GM19193 (cell line): ENCODE measurements at regions not wholly inside any gene's neighbourhood (a gene's known extent, or its start where the extent isn't known, plus 50 kb on each side); places are given as distances from the start of the nearest gene placed in this dataset.
A peak's percentile ranks its signal among the peaks of the same experiment; 100 is the strongest.

Experiments used
- POLR2A ChIP-seq: IDR thresholded peaks from 4 replicates; pipeline ENCODE4 v1.6.1; 2011; ENCODE audit not compliant: insufficient read depth, insufficient read length; ENCODE audit errors: extremely low read depth

GRCh38 chr15:31463521-31464102 is 137.0 kb downstream of the KLF13 start:
- no peak for TF ChIP-seq POLR2A

GRCh38 chr15:31464216-31465082 is 137.8 kb downstream of the KLF13 start:
- no peak for TF ChIP-seq POLR2A

DNA sequence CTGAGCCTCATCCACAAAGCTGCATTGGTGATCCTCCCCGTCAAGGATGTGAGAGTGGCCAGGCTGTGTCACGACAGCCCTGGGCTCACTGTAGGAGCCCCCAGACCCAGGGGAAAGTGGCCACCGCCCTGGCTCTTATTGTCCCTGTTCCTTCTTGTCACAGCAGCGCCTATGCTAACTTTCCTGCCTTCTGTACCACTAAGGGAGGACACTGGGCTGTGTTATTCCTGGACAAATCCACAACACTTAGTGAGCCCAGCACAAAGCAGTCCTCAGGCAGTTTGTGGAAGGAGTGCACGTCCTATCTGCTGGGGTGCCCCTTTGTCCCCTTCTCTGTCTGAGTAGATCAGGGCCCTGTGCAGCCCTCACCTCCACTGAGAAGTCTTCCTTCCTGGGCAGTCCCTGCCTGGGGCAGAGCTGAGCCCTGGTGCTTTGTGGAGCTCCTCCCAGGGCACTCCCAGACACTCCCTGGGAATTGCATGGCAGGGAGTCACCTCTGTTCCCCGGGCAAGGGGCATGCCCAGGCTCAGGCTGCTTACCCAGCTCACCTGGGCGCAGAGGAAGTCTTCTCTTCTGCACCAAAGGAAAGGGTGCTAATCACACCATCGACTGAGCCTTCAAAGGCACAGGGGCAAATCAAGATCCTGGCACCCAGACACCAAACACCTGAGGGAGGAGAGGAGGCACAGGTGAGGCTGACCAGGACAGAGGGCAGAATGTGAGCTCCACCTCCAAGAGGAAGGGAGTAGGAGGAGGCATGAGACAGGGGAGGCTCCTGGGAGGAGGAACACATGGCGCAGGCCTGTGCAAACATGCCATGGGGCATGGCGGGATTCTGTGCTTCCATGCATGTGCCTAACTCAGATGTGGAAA is 138.7 kb downstream of the KLF13 start:
- TF ChIP-seq POLR2A, result no peak

GRCh38 chr15:31467361-31467760 is 140.7 kb downstream of the KLF13 start:
- TF ChIP-seq POLR2A, result no peak

GRCh38 chr15:31468911-31469785 is 142.5 kb downstream of the KLF13 start:
- TF ChIP-seq POLR2A, result no peak

- TF ChIP-seq POLR2A, result no peak
Observed at GRCh38 chr15:31469786-31470525, 143.3 kb downstream of the KLF13 start.

- TF ChIP-seq POLR2A, result no peak
Observed at GRCh38 chr15:31470756-31471155, 144.1 kb downstream of the KLF13 start.

DNA sequence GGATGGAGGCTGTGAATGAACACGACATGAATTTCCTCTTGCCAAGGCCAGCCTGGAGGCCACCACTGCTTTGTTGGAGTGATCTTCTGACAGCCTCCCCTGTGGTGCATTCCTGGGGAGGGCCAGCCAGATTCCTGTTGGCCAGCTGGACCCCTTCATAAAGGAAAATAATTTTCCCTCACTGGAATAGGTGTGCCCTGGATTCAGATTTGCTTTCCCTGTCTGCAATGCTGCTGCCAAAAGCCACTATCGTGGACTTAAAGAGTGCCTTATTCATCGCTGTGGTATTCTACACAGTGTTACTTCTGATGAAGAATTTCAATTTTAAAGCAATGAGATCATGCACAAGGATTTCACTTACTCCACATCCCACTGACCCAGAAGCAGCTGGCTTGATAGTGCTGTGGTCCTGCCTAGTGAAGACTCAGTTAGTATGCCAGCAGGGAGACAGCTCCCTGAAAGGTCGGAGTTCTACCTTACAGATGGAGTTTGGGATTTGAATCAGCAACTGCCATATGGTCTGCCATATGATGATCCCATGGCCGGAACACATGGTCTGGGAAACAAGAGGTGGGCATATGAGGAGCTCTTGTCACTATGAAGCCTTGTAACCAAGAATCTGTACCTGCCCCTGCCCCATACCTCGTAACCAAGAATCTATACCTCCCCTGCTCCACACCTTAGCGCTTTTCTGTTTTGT is 145.2 kb downstream of the KLF13 start:
- no peak for TF ChIP-seq POLR2A

DNA sequence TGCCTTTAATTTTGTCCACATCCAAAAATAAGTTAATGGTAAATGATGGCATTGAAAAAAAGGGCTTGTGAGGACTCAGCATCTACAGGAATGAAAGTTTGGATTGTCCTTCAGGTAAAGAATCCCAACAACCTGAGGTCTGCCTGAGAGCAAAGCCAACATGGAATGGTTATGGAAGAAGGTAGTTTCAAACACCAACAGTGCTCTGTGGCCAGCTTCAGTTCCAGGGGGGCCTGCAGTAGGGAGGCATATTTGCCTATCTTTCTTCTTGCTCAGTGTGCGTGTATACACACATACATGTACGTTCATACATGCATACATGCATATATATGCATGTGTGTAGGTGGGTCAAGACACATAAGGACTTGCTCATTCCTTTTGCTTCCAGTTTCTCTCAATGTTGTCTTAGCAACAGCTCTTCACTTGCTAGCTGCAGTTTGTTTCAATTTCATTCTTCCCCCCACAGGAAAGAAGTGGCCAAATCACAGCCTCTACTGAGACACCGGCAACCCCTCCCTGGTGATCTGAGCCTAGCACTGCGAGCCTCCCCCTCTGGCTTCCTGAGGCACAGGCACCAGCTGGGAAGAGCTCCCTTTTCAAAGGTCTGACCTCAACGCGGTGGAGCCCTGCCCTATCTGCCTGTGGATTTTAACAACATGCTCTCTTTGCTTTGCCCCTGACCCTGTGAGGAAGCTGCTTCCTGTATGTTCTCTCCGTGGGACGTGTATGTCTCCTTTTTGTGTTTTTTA is 146.2 kb downstream of the KLF13 start:
- TF ChIP-seq POLR2A, result peak; percentile 48

- no peak for TF ChIP-seq POLR2A
Observed at GRCh38 chr15:31473385-31474058, 146.9 kb downstream of the KLF13 start.

DNA sequence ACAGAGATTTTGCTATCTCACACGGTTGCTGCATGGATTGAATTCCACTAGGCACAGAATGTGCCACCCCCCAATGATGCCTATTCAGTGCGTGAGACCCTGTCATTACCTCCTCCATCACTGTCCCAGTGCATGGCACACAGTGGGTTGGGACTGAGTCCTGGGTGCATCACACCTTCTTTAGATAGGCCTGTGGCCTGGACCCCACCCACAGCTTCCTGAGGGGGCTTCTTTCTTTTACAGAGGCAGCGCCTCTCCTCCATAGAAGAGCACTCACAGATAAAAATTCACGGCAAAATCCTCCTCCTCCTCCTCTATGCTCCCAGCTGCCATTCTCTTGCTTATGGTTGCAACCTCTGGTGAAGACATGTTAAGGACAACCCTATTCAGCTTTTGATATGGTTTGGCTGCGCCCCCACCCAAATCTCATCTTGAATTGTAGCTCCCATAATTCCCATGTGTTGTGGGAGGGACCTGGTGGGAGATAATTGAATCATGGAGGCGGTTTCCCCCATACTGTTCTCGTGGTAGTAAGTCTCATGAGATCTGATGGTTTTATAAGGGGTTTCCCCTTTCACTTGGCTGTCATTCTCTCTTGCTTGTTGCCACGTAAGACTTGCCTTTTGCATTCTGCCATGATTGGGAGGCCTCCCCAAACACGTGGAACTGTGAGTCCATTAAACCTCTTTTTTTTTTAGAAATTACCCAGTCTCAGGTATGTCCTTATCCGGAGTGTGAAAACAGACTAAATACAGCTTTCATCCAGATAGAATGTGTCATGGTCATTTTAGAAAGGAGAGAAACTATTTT is 147.6 kb downstream of the KLF13 start:
- no peak for TF ChIP-seq POLR2A
